22Rv1 (cell line): ENCODE measurements at regions not wholly inside any gene's neighbourhood (a gene's known extent, or its start where the extent isn't known, plus 50 kb on each side); places are given as distances from the start of the nearest gene placed in this dataset.

Source experiments
- H3K27ac ChIP-seq: fragments of 450-650 bp; 2 replicates; pipeline ENCODE4 v1.5.1; 2017
- ZFX ChIP-seq: fragments of 450-650 bp; IDR thresholded peaks from 2 replicates; pipeline ENCODE4 v1.6.1; 2017; ENCODE audit warnings: antibody characterized with exemption, borderline replicate concordance
- TF ChIP-seq, protein P1 (sequence below): fragments of 450-650 bp; IDR thresholded peaks from 2 replicates; pipeline ENCODE4 v1.5.1; 2017; ENCODE audit warnings: mild to moderate bottlenecking

DNA sequence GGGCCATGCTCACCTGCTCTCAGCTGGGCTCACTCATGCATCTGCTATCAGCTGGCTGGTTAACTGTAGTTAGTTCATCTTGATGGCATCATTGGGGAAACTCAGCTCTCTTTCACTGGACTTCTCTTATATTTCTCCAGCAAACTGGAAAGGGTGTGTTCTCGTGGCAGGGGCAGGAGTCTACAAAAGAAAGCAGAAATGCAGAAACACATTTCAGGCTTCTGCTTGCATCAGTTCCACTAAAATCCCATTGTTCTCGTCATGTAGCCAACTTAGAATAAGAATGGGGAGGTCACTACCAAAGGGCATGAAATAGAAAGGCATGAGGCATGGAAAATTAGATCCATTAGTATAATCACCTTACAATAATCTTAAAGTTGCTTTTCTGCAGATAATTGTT is 207.3 kb downstream of the NRIP1 start:
- no peak overlapping the region for H3K27ac ChIP-seq
- TF ChIP-seq, protein P1, sequence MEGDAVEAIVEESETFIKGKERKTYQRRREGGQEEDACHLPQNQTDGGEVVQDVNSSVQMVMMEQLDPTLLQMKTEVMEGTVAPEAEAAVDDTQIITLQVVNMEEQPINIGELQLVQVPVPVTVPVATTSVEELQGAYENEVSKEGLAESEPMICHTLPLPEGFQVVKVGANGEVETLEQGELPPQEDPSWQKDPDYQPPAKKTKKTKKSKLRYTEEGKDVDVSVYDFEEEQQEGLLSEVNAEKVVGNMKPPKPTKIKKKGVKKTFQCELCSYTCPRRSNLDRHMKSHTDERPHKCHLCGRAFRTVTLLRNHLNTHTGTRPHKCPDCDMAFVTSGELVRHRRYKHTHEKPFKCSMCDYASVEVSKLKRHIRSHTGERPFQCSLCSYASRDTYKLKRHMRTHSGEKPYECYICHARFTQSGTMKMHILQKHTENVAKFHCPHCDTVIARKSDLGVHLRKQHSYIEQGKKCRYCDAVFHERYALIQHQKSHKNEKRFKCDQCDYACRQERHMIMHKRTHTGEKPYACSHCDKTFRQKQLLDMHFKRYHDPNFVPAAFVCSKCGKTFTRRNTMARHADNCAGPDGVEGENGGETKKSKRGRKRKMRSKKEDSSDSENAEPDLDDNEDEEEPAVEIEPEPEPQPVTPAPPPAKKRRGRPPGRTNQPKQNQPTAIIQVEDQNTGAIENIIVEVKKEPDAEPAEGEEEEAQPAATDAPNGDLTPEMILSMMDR: no peak
- TF ChIP-seq ZFX: no peak

DNA sequence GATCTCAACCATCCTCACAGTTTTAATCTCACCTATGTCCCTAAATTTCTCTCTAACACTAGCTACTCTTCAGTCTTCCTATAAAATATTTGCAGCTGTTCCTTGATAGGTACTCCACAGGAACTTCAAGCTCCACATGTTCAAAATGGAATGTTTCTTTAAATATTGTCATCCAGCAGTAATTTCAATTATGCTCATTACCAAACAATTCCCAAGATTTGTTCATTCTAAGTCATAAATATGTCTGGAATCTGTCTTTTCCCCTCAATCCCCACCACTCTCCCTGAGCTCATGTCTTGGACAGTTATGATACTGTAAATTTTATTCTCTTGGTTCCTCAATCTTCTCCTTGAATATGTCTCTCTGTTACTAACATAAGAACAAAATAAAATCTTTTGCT is 214.4 kb downstream of the NRIP1 start:
- H3K27ac ChIP-seq: no peak overlapping the region
- no peak for TF ChIP-seq ZFX
- TF ChIP-seq, protein P1: no peak

DNA sequence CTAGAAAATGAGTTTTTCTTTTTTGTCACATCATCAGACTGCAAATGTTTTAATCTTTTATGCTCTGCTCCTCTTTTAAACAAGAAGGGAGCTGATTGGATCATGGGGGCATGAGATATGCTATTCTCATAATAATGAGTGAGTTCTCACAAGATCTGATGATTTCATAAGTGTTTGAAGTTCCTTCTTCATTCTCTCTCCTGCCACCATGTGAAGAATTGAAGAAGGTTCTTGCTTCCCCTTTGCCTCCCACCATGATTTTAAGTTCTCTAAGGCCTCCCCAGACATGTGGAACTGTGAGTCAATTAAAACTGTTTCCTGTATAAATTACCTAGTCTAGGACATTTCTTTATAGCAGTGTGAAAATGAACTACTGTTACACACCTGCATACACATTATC is 218.2 kb downstream of the NRIP1 start:
- TF ChIP-seq, protein P1: no peak
- TF ChIP-seq ZFX: no peak
- no peak overlapping the region for H3K27ac ChIP-seq

DNA sequence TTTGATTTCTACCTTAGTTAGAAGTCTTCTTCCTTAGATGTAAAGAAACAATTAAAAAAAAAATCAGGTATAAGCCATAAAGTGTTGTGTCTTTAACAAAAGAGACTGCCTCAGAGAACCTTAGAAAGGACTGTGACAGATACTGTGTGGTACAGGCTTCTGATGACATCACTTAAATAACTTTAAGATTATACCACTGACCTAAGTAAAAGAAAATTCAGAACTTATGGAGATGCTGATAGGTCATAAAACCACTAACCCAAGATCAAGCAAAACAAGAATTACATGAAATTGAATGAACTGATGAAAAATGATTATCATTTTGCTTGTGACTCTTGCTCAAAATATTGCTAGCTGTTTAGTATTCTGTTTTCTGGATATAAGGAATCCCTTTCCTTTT is 220.8 kb downstream of the NRIP1 start:
- H3K27ac ChIP-seq: no peak overlapping the region
- TF ChIP-seq, protein P1: no peak
- no peak for TF ChIP-seq ZFX

DNA sequence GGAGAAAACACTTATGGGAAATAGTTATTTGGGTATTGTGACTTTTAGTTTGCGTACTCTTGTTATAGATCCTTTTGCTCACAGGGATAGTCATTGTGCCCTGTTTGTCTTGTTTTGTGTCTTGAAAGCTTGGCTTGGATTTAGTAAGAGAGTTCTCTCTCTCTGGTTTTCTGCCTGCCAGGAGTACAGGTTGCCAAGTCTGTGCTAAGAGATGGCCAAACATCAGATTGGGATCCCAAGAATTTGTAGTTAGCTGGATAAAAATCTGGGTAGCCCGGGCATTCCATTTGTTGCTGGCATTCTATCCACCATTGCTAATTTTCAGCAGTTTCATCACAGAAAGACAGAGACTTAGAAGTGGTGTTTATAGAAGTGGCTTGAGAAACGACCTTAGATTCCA is 222.2 kb downstream of the NRIP1 start:
- H3K27ac ChIP-seq: no peak overlapping the region
- TF ChIP-seq, protein P1: no peak
- no peak for TF ChIP-seq ZFX

DNA sequence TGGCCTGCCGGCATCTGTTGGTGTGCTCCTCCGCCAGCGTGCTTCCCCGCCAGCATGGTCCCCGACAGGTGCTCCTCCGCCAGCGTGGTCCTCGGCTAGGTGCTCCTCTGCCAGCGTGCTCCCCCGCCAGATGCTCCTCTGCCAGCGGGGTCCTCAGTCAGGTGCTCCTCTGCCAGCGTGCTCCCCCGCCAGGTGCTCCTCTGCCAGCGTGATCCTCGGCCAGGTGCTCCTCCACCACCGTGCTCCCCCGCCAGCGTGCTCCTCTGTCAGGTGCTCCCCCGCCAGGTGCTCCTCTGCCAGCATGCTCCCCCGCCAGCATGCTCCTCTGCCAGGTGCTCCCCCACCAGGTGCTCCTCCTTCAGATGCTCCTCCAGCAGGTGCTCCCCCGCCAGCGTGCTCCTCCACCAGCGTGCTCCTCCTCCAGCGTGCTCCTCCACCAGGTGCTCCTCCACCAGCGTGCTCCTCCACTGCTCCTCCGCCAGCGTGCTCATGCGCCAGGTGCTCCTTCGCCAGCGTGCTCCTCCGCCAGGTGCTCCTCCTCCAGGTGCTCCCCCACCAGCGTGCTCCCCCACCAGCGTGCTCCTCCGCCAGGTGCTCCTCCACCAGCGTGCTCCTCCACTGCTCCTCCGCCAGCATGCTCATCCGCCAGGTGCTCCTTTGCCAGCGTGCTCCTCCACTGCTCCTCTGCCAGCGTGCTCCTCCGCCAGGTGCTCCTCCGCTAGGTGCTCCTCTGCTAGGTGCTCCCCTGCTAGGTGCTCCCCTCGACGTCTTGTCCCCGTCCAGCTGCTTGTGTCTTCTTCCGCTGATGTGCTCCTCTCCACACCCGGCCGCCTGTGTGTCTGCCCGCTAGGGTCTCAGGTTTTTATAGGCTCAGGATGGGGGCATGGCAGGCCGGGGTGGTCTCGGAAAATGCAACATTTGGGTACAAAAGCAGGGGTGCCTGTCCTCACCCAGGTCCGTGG is 223.0 kb downstream of the NRIP1 start:
- H3K27ac ChIP-seq: no peak overlapping the region
- TF ChIP-seq ZFX: no peak

DNA sequence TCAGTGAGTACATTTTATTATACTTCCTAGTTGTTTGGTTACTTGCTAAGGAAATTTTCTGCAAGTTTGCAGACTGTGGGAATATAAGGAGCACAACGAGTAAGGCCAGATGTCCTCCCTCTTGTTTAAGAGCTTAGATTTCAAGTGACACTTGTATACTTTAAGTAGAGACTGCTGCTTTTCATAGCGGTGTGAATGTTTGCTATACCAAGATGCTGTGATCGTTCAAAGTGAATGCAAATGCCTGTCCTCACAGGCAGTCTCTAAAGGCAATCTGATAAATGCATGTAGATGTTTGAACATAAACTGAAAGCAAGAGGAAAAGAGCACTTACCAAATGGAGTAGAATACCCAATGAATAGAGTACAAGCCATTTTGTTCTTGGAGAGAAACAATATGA is 226.4 kb downstream of the NRIP1 start:
- H3K27ac ChIP-seq: no peak overlapping the region
- TF ChIP-seq ZFX: no peak
- TF ChIP-seq, protein P1: no peak
